ENCODE measurements at regions not wholly inside any gene's neighbourhood (a gene's known extent, or its start where the extent isn't known, plus 50 kb on each side); places are given as distances from the start of the nearest gene placed in this dataset.
"Not testable (repeated sequence)": the region's sequence is repeated elsewhere in the genome, so short reads cannot be mapped to it uniquely, and the experiment has no call there.

- not testable (repeated sequence) for H3K36me3 Mint-ChIP-seq (ENCODE audit: insufficient read depth); H3K27me3 Mint-ChIP-seq; DNase-seq (ENCODE audit: low spot score, unreplicated experiment); H3K4me1 Mint-ChIP-seq (ENCODE audit: low read depth); H3K4me3 Mint-ChIP-seq (ENCODE audit: low read depth); H3K9me3 Mint-ChIP-seq (ENCODE audit: low read depth); H3K27ac Mint-ChIP-seq
These were observed 390.6 kb downstream of the PRIM2 start for GRCh38 chr6:57708061-57708460.

DNA sequence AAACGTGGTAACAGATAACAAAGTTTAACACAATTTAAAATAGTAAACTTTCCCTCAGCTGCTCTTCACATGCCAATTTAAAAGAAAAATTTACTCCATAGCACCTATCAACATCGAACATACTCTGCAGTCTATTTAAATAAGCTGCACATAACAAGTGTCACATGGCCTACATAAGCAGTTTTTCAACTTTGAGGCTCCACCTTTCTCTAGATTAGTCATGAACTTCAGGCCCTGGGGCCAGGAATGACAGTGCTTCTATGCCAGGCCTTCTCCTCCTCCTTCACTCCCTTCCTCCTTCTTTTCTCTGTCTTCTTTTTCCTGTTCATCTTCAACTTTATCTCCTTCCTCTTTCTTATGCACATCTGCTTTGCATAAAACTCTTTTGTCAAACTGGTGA lies 405.1 kb downstream of the PRIM2 start:
- H3K9me3 Mint-ChIP-seq (ENCODE audit: low read depth); H3K27ac Mint-ChIP-seq; H3K4me1 Mint-ChIP-seq (ENCODE audit: low read depth); DNase-seq (ENCODE audit: low spot score, unreplicated experiment); H3K27me3 Mint-ChIP-seq; H3K36me3 Mint-ChIP-seq (ENCODE audit: insufficient read depth); H3K4me3 Mint-ChIP-seq (ENCODE audit: low read depth): not testable (repeated sequence)

- H3K36me3 Mint-ChIP-seq (ENCODE audit: insufficient read depth); H3K27me3 Mint-ChIP-seq; DNase-seq (ENCODE audit: low spot score, unreplicated experiment); H3K9me3 Mint-ChIP-seq (ENCODE audit: low read depth); H3K4me3 Mint-ChIP-seq (ENCODE audit: low read depth); H3K27ac Mint-ChIP-seq; H3K4me1 Mint-ChIP-seq (ENCODE audit: low read depth): not testable (repeated sequence)
These were observed 406.5 kb downstream of the PRIM2 start for GRCh38 chr6:57723815-57724401.

GRCh38 chr6:57729407-57729806 lies 412.0 kb downstream of the PRIM2 start:
- not testable (repeated sequence) for H3K27ac Mint-ChIP-seq; H3K27me3 Mint-ChIP-seq; H3K4me3 Mint-ChIP-seq (ENCODE audit: low read depth); DNase-seq (ENCODE audit: low spot score, unreplicated experiment); H3K36me3 Mint-ChIP-seq (ENCODE audit: insufficient read depth); H3K4me1 Mint-ChIP-seq (ENCODE audit: low read depth); H3K9me3 Mint-ChIP-seq (ENCODE audit: low read depth)

DNA sequence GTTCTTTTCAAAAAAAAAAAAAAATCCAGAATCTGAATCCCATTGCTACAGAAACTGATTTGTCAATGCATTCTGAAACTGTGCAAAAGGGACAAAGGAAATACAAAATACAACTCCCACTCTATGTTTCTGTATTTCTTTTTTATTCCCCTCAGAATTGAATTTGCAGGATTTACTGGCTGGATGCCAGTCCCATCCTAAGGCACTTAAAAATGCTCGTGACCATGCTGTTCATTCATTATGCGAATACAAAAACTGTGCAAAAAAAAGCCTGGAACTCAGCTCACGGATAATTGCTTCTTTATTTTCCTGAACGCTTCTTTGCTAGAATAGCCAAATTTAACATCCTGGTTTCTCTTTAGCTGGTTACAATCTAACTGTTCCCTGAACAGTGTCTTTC lies 413.3 kb downstream of the PRIM2 start:
- not testable (repeated sequence) for H3K27ac Mint-ChIP-seq; H3K4me3 Mint-ChIP-seq (ENCODE audit: low read depth); H3K27me3 Mint-ChIP-seq; H3K9me3 Mint-ChIP-seq (ENCODE audit: low read depth); H3K36me3 Mint-ChIP-seq (ENCODE audit: insufficient read depth); DNase-seq (ENCODE audit: low spot score, unreplicated experiment); H3K4me1 Mint-ChIP-seq (ENCODE audit: low read depth)

GRCh38 chr6:57747716-57748115 lies 430.3 kb downstream of the PRIM2 start:
- not testable (repeated sequence) for DNase-seq (ENCODE audit: low spot score, unreplicated experiment); H3K4me3 Mint-ChIP-seq (ENCODE audit: low read depth); H3K27ac Mint-ChIP-seq; H3K27me3 Mint-ChIP-seq; H3K36me3 Mint-ChIP-seq (ENCODE audit: insufficient read depth); H3K4me1 Mint-ChIP-seq (ENCODE audit: low read depth)
- H3K9me3 Mint-ChIP-seq (ENCODE audit: low read depth): peaks cover 12% of the 10 kb centered on the region

DNA sequence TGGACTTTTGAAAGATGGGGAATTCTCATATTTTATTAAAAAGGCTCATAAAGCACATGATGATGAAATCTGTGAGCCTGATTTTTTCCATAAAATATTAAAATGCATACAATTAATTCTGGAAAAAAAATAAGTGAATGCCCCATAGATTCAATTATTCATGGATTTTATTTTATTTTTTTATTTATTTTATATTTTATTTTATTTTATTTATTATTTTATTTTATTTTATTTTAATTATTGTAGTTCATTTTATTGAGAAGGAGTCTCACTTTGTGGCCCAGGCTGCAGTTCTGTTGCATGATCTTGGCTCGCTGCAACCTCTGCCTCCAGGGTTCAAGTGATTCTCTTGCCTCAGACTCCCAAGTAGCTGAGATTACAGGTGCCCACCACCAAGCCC lies 442.4 kb downstream of the PRIM2 start:
- not testable (repeated sequence) for H3K36me3 Mint-ChIP-seq (ENCODE audit: insufficient read depth); H3K27me3 Mint-ChIP-seq; H3K4me3 Mint-ChIP-seq (ENCODE audit: low read depth); DNase-seq (ENCODE audit: low spot score, unreplicated experiment); H3K9me3 Mint-ChIP-seq (ENCODE audit: low read depth); H3K27ac Mint-ChIP-seq; H3K4me1 Mint-ChIP-seq (ENCODE audit: low read depth)

GRCh38 chr6:57792720-57793397 lies 475.4 kb downstream of the PRIM2 start:
- H3K9me3 Mint-ChIP-seq (ENCODE audit: low read depth); H3K4me1 Mint-ChIP-seq (ENCODE audit: low read depth); H3K27ac Mint-ChIP-seq; DNase-seq (ENCODE audit: low spot score, unreplicated experiment); H3K4me3 Mint-ChIP-seq (ENCODE audit: low read depth); H3K36me3 Mint-ChIP-seq (ENCODE audit: insufficient read depth): not testable (repeated sequence)
- peaks cover 44% of the 10 kb centered on the region for H3K27me3 Mint-ChIP-seq

DNA sequence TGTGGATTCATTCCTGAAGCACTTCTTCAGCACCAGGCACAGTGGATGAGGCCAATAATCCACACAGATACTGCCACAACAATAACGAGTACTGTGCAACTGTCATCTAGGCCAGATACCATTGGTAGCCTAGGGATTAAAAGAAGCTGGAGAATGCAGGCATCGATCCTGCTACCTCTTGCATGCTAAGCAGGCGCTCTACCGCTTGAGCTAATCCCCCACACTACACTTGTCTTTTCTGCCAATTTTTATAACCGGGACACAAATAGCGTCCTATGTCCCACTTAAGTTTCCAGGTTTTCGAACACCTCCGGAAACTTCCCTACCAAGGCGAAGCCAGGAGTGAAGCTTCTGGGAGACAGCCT lies 475.9 kb downstream of the PRIM2 start:
- not testable (repeated sequence) for H3K9me3 Mint-ChIP-seq (ENCODE audit: low read depth); H3K27ac Mint-ChIP-seq; H3K4me1 Mint-ChIP-seq (ENCODE audit: low read depth); DNase-seq (ENCODE audit: low spot score, unreplicated experiment); H3K36me3 Mint-ChIP-seq (ENCODE audit: insufficient read depth); H3K4me3 Mint-ChIP-seq (ENCODE audit: low read depth)
- H3K27me3 Mint-ChIP-seq: peaks cover 44% of the 10 kb centered on the region

DNA sequence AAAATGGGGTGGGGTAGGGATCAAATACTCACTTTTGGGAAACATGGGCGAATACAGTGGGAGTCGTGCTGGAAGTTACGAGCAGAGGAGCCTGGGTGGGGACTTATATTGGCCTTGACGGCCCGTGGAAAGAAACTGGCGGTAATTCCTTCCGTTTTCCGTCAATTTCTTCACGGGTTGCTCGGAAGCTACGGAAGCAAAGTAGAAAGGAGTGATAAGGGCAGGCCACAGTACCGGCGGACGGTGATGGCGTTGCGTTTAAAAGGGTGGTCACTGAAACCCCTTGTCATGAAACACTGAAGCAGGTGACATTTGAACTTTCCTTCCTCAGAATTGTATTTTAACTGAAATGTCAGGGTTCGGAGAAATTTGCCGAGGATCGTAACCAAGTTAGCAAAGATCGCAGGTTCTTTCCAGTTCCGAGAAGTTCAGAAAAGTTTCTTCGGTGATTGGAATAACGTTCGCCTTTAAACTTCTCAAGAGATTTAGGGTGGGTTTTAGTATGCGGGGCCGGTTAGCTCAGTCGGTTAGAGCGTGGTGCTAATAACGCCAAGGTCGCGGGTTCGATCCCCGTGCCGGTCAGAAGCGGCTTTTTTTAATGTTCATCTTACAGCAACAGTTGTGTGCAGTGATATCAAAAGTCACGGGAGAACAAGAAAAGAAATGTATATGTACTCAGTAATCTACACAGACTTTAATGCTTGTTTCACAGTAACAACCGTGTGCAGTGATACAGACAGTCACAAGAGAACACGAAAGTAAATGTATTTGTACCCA lies 482.5 kb downstream of the PRIM2 start:
- not testable (repeated sequence) for H3K4me1 Mint-ChIP-seq (ENCODE audit: low read depth); H3K36me3 Mint-ChIP-seq (ENCODE audit: insufficient read depth); H3K9me3 Mint-ChIP-seq (ENCODE audit: low read depth); DNase-seq (ENCODE audit: low spot score, unreplicated experiment)
- H3K4me3 Mint-ChIP-seq (ENCODE audit: low read depth): peak overlapping the region; percentile 58
- peak overlapping the region; percentile 56 for H3K27ac Mint-ChIP-seq
- peaks cover 45% of the 10 kb centered on the region for H3K27me3 Mint-ChIP-seq

DNA sequence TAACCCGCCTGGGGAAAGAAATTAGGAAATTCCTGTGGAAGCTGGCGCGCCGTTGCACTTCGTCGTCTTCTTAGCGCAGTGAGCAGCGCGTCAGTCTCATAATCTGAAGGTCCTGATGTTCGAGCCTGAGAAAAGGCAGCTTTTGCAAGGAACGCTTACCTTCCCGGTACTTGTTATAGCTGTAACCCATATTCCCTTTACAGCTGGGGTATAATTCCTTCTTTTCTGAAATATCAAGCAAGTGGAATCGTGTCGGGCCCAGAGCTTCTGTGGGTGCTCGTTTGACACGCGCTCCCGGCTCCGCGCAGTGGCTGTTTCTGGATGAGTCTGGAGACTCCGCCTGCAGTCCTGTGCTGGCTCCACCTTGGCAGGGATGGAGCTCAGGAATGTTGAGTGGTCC lies 491.2 kb downstream of the PRIM2 start:
- peaks cover 63% of the 10 kb centered on the region for H3K27me3 Mint-ChIP-seq
- DNase-seq (ENCODE audit: low spot score, unreplicated experiment); H3K36me3 Mint-ChIP-seq (ENCODE audit: insufficient read depth); H3K4me1 Mint-ChIP-seq (ENCODE audit: low read depth); H3K9me3 Mint-ChIP-seq (ENCODE audit: low read depth); H3K27ac Mint-ChIP-seq; H3K4me3 Mint-ChIP-seq (ENCODE audit: low read depth): not testable (repeated sequence)

DNA sequence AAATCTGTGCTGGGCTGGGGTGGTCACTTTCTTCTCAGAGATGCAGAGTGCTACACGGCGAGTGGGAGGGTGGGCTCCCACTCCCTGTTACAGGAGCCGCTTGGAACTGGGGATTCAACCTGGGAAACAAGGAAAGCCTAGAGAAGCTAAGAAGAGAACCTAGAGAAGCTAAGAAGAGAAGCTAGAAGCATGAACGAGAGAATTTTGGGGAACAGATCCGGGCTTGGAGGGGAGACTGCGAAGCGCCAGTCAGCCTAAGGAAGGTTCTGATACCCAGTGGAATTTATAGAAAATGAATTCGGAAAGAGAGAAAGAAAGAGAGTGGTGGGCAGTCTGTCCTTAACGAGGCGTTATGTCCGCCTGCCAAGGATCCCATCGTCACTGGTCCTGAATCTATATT lies 492.0 kb downstream of the PRIM2 start:
- H3K4me3 Mint-ChIP-seq (ENCODE audit: low read depth): not testable (repeated sequence)

DNA sequence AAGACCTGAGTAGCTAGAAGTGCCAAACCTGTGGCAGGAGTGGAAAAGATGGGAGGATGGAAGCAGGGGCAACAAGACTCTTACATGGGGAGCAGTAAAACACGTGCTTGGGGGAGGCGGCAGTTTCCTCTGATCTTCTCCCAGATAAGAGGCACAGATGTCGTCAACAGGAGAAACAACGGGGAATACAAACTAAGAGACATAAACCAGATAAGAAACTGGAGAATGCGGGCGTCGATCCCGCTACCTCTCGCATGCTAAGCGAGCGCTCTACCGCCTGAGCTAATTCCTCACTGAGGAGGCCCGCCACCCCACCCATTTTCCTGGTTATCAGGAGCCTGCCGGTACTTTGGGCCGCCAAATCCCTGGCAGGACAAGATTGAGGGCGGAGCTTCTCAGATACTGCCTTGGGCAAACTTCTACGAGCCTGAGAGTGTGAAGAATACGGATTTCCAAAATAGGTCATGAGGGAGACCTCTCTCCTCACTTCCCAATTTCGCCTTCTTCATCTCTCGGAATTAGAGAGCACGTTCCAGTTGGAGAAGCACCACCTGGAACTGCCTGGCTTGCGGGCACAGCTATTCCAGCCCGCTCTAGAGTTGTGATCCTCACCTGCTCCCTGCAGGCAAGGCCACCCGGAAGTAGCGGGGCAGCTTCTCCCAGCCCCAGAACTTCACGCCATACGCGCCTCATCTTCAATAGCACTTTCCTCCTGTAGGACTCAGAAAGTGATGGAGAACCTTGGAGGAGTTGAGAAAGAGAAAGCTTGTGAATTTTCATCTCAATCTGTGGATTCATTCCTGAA lies 496.0 kb downstream of the PRIM2 start:
- not testable (repeated sequence) for DNase-seq (ENCODE audit: low spot score, unreplicated experiment); H3K4me3 Mint-ChIP-seq (ENCODE audit: low read depth); H3K36me3 Mint-ChIP-seq (ENCODE audit: insufficient read depth); H3K4me1 Mint-ChIP-seq (ENCODE audit: low read depth); H3K9me3 Mint-ChIP-seq (ENCODE audit: low read depth); H3K27ac Mint-ChIP-seq
- H3K27me3 Mint-ChIP-seq: peaks cover 62% of the 10 kb centered on the region

More for the DNA sequence above, 492.0 kb downstream of the PRIM2 start:
- not testable (repeated sequence) for DNase-seq (ENCODE audit: low spot score, unreplicated experiment); H3K36me3 Mint-ChIP-seq (ENCODE audit: insufficient read depth); H3K27ac Mint-ChIP-seq; H3K9me3 Mint-ChIP-seq (ENCODE audit: low read depth); H3K4me1 Mint-ChIP-seq (ENCODE audit: low read depth)
- H3K27me3 Mint-ChIP-seq: peaks cover 66% of the 10 kb centered on the region

Measured in progenitor cell of endocrine pancreas (in vitro differentiated cells).